Umbilical cord (tissue), 1 donor: ENCODE measurements at regions not wholly inside any gene's neighbourhood (a gene's known extent, or its start where the extent isn't known, plus 50 kb on each side); places are given as distances from the start of the nearest gene placed in this dataset.
A peak's percentile ranks its signal among the peaks of the same experiment; 100 is the strongest.
"Not testable (repeated sequence)": the region's sequence is repeated elsewhere in the genome, so short reads cannot be mapped to it uniquely, and the experiment has no call there.

Experiments used
- DNase-seq: peaks from one replicate; pipeline ENCODE4 v3.0.0-alpha.2; 2015; ENCODE audit warnings: low spot score

DNA sequence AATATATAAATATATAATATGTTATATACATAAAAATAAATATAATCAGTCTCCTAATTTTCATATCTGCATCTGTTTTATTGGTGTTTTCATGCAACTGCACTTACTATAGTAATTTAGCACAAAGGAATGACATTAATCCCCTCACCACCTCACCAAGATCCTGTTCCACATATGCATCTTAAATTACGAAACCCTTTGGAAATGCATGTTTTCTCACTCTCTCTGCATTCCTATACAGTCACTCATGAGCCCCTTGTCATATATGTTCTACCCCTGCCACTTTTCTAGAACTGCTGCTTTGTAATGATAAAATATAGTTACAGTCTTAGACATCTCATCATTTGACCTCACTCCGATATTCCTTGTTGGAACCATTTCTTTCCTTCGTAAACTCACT is 728.7 kb upstream of the SLIT2 start:
- DNase-seq = no peak

DNA sequence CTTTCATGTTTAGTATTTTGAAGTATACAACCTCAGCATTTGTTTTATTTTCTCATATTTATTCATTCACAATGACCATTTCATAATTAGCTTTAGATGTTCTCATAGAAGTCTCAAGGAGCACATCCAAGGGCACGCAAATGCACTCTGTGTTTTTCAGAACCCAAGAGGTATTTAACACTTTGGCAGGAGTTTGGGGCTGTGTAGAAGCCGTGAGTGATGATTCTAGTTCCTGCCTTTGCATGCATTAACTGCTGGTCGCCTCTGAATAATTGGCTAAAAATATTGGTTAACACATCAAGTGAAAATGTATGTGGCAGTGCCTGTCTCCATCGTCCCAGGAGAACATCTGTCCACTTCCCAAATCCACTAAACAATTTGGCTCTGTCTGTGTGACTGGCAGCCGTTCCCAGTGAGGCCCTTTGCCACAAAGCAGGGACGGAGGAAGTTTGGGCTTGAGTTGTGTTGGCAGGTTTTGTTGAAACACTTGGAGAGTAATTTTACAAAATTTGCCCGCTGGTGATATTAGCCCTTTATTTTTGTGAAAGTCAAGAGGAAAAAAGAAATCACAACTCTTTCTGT is 730.7 kb upstream of the SLIT2 start:
- no peak for DNase-seq

DNA sequence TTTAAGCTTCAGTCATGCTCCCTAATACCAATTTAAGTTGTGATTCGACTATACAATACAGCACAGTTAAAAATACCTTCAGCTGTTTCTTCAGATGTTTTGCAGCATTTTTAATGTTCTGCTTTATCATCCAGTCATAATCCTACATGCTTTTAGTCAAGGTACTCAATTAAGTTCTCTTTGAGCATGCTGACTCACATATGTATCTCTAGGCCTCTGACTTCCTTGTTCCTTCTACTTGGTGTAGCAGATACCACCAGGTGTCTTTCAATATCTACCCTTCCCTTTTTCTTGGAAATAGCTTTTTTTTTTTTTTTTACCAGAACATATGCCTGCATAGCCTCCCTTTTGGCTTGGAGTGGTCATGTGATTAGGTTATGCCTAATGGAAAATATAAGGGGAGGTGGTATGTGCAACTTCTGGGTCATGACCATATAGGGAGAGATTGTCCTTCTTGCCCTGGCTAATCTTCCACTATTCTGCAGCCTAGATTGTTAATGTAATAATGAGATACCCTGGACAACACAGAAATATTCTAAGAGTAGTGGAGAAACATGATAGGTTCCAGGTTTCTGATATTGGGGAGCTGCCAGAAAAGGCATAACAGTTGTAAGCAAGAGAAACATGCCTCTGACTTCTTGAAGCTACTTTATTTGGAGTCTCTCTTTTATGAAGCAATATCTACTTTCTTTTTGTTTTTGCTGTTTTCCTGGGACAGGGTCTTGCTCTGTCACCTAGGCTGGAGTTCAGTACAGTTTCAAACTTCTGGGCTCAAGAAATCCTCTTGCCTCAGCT is 737.2 kb upstream of the SLIT2 start:
- DNase-seq = peak; percentile 9

DNA sequence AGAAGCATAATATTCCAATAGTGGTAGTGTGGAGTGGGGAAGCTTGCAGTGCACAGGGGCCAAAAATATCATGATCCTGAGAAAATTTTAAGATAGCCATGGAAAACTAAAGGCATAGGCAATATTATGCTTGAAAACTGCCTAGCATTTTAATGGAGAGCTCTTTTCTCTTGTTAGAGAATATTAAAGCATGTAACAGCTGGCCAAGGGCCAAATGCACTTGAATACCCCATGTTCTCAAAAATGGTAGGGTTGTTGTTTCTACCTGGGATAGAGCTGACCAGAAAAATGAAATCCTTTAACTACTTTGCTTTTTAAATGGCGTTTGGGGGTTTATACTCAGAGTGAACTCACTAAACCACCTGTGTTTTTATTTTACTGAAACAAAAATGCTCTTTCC is 739.6 kb upstream of the SLIT2 start:
- DNase-seq = no peak

DNA sequence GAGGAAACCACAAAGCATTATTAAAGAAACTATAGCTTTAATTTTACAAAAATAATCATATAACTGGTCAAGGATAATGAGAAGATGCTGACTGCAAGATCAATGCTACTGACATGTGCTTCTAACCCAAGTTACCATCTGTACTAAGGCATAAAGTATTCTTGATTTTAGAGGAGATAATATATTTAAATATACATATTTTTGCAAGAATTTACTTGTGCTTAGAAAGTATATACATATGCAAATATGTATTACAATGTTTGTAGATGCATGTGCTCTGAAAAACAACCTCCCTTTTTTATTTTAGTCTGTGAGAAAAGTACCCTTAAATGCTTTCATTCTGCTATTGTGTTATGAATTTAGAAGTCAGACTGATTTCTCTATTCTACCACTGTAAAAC is 740.7 kb upstream of the SLIT2 start:
- DNase-seq = no peak

DNA sequence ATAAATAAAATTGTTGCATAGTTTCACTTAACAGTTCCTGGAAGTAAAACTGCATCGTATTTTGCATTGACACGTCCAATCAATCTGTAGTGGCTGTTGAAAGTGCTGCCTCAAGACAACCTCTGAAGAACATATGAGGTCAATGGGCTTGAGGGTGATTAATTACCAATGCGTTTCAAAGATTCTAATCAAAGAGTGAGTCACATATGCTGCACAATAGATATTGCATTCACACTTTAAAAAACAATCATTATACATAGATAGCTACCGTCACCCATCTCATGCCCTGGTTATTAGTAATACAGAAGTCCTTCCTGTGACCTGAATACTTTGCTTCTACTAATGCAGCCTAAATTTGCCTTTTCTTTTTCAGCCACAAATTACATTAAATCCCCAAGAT is 743.3 kb upstream of the SLIT2 start:
- DNase-seq = no peak

DNA sequence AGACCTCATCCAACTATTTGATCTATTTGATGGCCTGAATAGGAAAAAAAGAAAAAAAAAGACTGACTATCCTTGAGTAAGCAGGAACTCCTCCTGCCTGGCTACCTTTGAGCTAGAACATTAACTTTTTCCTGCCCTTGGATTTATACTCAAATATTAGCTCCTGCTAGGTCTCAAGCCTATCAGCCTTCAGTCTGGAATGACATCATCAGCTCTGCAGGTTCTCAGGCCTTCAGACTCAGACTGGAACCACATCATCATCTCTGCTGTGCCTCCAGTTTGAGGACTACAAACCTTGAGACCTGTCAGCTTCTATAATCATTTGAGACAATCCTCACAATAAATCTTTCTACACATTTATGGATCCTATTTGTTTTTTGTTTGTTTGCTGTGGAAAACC is 754.0 kb upstream of the SLIT2 start:
- no peak for DNase-seq

DNA sequence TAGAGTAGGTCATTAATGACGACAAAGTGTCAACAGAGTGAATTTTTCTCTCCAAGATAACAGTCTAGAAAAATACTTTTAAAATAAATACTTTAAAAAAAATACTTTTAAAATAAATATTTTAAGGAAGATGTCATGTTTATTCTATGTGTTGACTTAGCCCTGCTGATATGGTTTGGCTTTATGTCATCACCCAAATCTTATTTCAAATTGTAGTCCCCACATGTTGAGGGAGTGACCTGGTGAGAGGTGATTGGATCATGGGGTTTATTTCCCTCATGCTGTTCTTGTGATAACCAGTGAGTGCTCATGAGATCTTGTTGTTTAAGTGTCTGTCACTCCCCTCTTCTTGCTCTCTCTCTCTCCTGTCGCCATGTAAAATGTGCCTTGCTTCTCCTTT is 754.9 kb upstream of the SLIT2 start:
- DNase-seq = no peak

DNA sequence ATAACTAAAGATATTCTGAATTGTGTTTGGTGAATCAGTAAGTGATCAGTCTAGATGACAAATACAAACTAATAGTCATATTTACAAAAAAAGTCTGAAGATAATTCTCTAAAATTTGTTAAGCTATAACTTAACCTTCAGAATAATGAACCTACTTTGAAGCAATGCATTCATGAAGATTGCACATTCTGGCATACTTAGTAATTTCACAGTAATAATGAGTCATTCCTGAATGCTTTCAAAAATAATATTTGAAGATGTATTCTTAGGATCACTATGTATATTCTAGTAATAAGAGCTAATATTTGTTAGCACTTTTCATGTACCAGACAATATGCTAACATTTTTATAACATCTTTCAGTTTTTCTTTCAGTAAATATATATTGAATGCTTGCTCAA is 756.7 kb upstream of the SLIT2 start:
- DNase-seq = no peak

DNA sequence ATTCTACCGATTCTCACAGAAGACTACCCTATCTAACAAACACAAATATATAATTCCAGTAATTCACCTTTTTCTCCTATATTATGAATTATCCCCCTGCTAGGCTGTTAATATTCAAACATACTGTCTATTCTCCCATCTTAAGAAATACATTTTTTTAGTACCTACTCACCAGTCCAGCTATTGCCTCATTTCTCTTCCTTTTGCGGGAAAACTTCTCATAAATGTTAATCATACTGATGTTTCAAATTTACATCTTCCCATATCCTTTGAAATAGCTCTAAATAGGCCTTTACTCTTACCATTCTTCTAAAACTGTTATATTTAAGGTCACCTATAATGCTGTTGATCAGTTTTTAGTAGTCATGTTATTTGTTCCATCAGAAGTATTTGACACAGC is 759.1 kb upstream of the SLIT2 start:
- no peak for DNase-seq

DNA sequence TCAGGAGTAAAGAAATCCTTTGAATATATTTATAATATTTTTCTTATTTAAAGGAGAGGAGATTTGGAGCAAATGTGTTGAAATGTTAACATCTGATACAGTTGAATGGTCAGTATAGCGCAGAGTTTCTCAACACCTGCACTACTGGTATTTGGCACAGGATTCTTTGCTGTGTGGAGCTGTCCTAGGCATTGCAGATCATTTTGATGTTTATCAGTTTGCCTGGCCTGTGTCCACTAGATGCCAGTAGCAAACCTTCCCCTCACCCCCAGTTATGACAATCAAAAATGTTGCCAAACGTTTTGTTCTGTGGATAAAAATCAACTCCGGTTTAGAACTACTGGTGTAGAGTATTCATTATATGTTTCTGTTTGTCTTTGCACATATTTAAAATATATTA is 765.3 kb upstream of the SLIT2 start:
- DNase-seq = no peak

DNA sequence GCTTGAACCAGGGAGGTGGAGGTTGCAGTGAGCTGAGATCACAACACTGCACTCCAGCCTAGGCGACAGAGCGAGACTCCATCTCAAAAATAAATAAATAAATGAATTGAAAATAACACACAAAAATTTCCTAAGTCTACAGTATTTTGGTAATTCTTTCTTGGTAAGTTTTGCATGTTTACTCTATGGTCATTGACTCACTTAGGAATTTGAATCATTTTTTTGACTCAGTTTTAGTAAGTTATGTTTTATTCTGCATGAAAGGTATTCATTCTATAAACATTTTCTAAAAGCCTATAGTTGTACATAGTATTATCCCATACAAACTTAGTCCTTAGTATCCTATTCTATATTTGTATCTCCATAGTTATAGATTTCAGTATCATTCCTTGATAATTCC is 772.9 kb upstream of the SLIT2 start:
- DNase-seq = no peak

DNA sequence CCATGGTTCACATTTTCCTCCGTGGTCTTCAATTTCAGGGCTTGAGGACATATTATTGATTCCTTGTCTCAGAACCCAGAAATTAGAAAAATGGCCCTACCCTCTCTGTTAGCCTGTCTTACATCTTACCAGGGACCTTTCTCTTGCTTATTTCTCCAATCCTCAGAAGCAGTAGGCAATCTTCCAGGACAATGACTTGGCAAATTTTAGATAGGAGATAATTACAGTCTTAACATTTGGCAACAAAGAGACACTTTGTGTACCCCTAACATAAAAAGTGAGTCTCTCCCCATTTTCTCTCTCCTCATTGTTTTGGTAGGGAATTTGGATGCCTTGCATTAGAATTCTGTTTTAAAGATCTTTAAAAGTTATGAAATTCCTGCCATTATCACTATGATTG is 778.1 kb upstream of the SLIT2 start:
- no peak for DNase-seq

DNA sequence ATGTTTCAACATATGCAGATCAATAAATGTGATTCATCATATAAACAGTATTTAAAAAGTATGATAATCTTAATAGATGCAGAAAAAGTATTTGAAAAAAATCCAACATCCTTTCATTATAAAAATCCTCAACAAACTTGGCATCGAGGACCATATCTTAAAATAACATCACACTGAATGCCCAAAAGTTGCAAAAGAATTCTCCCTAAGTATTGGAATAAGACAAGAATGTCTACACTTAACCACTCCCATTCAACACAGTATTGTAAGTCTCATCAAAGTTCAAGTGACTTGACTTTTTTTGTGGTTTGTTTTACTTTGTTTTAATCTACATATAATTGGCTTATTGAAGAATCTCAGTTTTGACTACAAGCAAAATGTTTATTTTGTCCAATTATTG is 779.0 kb upstream of the SLIT2 start:
- DNase-seq = no peak

DNA sequence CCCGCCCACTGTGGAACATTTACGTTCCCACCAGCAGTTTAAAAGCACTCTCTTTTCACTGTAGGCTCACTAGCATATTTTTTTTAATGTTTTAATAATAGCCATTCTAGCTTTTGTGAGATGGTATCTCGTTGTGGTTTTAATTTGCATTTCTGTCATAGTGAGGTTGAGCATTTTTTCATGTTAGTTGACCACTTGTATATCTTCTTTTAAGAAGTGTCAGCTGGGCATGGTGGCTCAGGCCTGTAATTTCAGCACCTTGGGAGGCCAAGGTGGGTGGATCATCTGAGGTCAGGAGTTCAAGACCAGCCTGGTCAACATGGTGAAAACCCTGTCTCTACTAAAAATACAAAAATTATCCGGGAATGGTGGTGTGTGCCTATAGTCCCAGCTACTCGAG is 781.7 kb upstream of the SLIT2 start:
- DNase-seq = not testable (repeated sequence)

DNA sequence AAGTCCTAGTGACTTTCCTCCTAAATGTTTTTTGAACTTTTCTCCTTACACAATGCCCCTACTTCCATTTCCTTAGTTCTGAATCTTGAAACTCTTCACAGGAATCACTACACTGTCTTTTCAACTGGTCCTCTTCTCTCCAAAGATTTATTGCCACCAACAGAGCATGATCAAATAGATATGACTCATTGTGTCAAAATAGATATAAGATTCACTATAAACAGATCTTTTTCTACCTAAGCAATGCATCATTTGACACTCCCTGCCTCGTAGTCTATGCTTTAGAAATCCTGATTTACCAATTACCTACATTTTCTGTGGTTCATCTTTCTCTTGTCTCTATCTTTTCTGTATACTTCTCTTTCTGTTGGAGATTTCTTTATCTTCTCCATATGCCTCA is 789.6 kb upstream of the SLIT2 start:
- DNase-seq = no peak

DNA sequence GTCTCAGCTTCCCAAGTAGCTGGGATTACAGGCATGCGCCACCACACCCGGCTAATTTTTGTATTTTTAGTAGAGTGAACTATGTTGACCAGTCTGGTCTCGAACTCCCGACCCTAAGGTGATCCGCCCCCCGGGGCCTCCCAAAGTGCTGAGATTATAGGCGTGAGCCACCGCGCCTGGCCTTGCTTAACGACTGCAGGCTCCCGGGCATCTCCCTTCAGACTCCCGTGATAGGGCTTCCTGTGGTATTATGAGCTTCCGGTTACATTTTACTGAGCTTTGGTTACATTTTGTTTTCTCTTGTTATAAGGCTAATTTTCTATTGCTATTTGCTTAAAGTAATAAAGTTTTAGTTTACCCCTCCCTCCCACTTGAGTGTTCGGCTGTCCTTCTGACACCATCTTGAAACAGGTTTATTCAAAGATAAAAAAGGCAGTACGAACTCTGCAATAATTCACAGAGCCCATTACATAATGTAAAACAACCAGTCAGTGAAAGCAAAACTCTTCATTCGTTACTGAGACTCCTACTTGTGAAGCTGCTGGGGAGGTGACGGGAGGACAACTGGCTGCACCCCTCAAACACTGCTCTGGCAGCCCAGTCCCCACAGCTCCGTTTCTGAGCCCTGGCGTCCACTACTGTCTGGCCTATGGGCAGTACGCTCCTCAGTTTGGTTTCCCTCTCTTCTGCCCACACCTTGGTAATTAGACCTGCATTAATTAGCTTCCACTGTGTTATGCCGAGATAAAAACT is 795.7 kb upstream of the SLIT2 start:
- no peak for DNase-seq

DNA sequence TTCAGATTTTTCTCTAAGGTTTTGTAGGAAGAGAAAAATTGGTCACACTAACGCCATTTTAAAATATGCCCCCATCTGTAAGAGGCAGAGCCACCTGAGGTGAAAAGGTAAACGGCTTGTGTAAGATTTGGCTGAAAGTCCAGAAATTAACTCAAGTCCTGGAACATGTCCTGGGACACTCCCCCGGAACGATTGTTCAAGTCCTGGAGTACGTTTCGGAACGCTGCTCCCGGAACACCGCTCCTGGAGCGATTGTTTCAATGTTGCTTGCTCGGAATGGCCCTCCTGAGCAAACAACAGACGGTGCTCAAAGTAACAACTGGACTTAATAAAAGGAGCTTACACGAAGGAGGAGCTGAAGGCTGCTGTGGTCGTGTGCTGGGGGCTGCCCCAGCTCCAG is 796.5 kb upstream of the SLIT2 start:
- no peak for DNase-seq

DNA sequence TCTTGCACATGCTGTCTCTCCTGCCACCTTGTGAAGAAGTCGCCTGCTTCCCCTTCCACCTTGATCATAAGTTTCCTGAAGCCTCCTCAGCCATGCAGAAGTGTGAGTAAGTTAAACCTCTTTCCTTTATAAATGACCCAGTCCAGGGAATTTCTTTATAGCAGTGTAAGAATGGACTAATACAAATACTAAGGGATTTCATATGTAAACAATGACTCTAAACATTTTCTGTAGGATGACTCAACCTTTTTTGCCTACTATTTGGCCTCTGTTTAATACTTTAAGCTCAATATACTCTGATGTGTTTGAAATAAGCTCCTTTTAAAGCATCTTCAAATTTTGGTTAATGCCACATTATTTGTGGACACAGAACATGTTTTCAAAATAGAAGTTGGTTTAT is 813.5 kb upstream of the SLIT2 start:
- no peak for DNase-seq

DNA sequence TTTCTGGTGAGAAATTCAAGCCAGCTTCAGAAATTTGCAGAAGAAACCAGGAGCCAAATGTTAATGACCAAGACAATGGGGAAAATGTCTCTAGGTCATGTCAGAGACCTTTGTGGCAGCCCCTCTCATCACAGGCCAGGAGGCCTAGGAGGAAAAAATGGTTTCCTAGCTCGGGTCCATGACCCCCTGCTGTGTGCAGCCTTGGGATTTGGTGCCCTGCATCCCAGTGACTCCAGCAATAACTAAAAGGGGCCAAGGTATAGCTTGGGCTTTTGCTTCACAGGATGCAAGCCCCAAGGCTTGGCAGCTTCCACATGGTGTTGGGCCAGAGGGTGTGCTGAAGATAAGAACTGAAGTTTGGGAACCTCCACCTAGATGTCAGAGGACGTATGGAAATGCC is 814.7 kb upstream of the SLIT2 start:
- DNase-seq = no peak

DNA sequence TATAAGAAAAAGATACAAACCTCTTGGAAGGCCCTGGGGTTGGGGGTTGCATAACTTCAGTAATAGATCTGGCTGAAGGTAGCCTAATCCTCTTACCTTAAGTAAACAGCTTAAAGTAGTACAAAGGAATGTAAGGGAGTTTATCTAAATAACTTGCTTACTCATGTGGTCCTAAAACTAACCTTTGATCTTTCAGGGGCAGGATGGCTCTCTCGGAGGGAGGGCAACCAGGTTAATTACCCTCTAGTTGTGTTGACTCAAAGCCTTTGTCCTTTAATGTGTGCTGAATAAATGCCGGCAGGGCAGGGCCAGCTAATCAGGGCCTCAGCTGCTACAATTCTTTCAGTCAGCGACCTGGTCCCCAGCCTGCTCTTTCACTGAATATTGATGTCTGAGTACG is 822.0 kb upstream of the SLIT2 start:
- DNase-seq = no peak

DNA sequence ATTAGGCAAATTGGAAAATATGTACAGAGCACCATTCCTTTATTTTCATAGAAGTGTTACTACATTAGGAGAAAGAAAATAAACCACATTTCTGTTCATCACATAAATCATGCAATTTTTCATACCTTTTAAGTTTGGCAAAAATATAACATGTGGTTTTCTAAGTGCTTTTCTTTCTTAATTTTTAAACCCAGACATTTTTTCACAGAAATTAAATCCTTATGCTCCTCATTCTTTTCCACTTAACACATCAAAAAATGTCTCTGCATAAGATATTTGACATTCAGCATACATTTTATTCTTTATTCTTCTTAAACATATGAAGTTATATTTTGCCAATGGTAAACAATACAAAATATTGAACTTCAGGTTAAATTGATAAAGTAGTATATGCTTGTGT is 826.6 kb upstream of the SLIT2 start:
- no peak for DNase-seq

DNA sequence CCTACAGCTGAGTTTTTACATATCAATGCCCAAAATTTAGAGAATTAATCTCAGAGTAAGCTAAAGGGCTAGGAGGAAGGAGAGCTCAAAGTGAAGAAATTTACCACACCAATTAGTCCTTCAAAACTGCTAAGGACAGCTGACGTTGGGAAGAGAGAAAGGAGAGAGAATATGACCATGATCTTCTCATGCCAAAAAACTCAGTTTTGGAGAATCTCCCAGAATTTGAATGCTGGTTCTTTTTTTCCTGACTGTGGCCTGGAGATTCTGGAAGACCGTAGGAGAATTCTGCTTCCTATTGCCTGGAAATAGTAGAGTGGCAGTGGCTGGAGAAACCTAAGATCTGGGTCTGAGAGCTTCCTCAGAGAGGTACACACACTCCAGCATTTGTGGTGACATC is 834.4 kb upstream of the SLIT2 start:
- DNase-seq = peak; percentile 9
